Epithelial cell of esophagus (primary cell): ENCODE measurements at regions not wholly inside any gene's neighbourhood (a gene's known extent, or its start where the extent isn't known, plus 50 kb on each side); places are given as distances from the start of the nearest gene placed in this dataset.

Source experiments
- DNase-seq: peaks from one replicate; pipeline ENCODE4 v3.0.0; 2010; ENCODE audit warnings: low read depth
- H3K4me3 ChIP-seq: 2 replicates; pipeline ENCODE4 v1.5.1; 2011; ENCODE audit warnings: mild to moderate bottlenecking, low read length, control low read depth
- TF ChIP-seq, protein P1 (sequence below): IDR thresholded peaks from 2 replicates; pipeline ENCODE4 v1.5.1; 2011; ENCODE audit warnings: low read depth, mild to moderate bottlenecking, low read length, control low read depth, inconsistent platforms; ENCODE audit not compliant: insufficient read depth; ENCODE audit errors: missing control alignments

- H3K4me3 ChIP-seq, result no peak overlapping the region
- DNase-seq, result no peak
- TF ChIP-seq, protein P1, sequence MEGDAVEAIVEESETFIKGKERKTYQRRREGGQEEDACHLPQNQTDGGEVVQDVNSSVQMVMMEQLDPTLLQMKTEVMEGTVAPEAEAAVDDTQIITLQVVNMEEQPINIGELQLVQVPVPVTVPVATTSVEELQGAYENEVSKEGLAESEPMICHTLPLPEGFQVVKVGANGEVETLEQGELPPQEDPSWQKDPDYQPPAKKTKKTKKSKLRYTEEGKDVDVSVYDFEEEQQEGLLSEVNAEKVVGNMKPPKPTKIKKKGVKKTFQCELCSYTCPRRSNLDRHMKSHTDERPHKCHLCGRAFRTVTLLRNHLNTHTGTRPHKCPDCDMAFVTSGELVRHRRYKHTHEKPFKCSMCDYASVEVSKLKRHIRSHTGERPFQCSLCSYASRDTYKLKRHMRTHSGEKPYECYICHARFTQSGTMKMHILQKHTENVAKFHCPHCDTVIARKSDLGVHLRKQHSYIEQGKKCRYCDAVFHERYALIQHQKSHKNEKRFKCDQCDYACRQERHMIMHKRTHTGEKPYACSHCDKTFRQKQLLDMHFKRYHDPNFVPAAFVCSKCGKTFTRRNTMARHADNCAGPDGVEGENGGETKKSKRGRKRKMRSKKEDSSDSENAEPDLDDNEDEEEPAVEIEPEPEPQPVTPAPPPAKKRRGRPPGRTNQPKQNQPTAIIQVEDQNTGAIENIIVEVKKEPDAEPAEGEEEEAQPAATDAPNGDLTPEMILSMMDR, result no peak
Observed at GRCh38 chr11:82270870-82271269, 462.8 kb downstream of the FAM181B start.

- no peak for DNase-seq
- no peak overlapping the region for H3K4me3 ChIP-seq
- TF ChIP-seq, protein P1, result no peak
Observed at GRCh38 chr11:82268627-82269026, 465.0 kb downstream of the FAM181B start.

- TF ChIP-seq, protein P1, result no peak
- peak; percentile 15 for DNase-seq
- H3K4me3 ChIP-seq, result no peak overlapping the region
Observed at GRCh38 chr11:82267186-82267585, 466.5 kb downstream of the FAM181B start.

- no peak for DNase-seq
- no peak overlapping the region for H3K4me3 ChIP-seq
- TF ChIP-seq, protein P1, result no peak
Observed at GRCh38 chr11:82261367-82261766, 472.3 kb downstream of the FAM181B start.

DNA sequence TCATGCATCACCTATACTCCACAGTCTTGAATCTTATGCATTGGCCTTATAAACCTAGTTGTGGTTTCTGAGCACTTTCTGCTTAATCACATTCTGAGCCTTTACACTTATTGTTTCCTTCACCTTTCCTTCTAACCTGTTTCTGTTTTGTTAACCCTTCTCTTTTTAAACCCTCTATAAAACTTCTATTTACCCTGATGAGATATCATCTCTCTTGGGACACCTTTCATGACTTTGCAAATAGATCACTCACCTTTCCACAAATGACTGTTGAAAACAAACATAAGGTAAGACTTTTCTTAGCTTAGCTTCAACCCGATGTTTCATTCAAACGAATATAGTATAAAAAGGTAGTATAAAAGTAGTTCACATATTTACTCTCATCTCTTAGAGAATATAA is 483.6 kb downstream of the FAM181B start:
- H3K4me3 ChIP-seq, result no peak overlapping the region
- TF ChIP-seq, protein P1, result no peak
- DNase-seq, result no peak

DNA sequence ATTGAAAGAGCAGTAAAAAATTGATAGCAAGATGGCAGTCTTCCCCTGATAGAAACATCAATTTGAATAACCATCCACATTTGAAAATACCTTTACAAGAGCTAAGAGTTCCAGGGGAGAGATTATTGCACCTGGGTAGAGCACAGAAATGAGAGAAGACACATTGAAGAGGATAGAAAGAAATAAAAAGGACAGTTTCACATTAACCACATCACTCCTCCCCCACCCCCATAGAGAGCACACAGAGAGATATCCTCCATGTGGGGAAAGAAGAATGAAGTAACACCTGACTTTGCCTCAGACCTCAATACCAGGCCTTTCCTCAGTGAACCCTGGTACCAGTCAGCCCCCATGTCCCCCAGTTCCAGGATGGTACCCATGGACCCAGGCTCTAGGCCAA is 486.7 kb downstream of the FAM181B start:
- TF ChIP-seq, protein P1, result no peak
- H3K4me3 ChIP-seq, result no peak overlapping the region
- no peak for DNase-seq

DNA sequence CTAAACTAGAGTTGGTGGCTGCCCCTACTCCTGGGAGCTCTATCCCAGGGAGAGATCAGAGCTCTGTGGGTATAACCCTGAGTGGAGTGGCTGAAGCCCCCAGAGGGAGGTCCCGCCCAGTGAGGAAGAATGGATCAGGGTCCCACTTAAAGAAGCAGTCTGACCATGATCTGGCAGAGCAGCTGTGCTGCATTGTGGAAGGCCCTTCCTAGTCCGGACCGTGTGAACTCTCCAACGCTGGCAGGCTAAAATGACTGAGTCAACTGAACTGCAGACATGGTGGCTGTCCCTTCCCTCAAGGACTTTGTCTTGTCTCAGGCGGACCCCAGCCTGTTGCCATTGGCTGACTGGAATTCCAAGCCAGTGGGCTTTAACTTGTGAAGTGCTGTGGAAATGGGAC is 494.2 kb downstream of the FAM181B start:
- H3K4me3 ChIP-seq, result no peak overlapping the region
- DNase-seq, result no peak
- TF ChIP-seq, protein P1, result no peak
